HG03103 (cell line): ENCODE measurements at regions not wholly inside any gene's neighbourhood (a gene's known extent, or its start where the extent isn't known, plus 50 kb on each side); places are given as distances from the start of the nearest gene placed in this dataset.
"Not testable (repeated sequence)": the region's sequence is repeated elsewhere in the genome, so short reads cannot be mapped to it uniquely, and the experiment has no call there.

ENCODE experiments used
- ATAC-seq: cut with Tn5 transposase; IDR thresholded peaks from one replicate; pipeline ENCODE4 v1.9.1; 2021; ENCODE audit warnings: low read depth; ENCODE audit not compliant: unreplicated experiment

DNA sequence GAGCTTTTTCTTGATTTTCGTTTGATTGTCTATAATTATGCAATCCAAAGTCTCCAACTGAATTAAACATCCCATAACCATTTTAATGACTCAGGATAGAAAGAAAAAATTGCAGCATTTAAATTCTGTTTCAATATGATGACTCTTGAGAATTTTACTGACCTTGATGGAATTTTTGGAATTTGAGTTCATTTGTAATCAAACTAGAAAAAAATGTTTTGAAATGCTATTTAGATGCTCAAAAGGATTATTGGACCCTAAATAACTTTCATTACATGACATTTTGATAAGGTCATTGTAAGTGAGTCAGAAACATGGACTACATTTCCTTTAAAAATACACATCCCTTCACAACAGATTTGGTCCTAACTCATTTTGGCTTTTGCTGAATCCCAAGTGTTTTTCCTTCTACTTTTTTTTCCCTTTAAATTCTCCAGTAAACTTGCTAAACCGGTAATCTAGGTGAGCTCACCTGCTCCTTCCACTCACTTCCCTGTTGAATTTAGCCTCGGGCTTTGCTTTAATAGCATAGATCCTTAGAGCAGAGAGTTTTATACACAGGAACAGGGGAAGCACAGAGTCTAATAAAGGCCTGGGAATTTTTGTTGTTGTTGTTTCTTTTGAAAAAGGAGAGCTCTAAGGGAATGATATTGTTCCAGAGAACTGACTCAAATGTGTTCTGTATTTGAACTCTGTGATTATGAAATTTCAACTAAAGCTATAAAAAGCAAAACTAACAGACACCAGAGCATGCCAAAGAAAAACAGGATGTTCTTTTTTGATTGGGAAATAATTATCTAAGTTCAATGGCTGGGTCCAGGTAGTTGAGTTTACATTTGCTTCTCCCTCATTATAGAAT, 1088.2 kb upstream of the CITED2 start:
- ATAC-seq: no peak

DNA sequence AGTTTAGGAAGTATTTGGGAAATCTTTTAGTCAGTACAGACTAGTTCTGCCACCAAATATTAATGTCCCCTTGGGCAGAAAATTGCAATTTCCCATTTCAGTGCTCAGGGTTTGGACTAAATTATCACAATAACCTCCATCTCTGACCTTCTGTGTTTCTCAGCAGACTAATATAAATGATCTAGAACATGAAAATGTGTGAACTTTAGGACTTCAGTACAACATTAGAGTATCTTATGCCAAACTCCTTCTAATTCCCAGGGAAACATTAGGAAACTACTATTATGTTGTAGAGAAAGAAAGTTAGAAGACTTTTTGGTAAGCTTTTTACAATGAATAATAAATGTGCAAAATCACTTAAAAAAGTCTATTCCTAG, 1087.6 kb upstream of the CITED2 start:
- ATAC-seq: no peak

DNA sequence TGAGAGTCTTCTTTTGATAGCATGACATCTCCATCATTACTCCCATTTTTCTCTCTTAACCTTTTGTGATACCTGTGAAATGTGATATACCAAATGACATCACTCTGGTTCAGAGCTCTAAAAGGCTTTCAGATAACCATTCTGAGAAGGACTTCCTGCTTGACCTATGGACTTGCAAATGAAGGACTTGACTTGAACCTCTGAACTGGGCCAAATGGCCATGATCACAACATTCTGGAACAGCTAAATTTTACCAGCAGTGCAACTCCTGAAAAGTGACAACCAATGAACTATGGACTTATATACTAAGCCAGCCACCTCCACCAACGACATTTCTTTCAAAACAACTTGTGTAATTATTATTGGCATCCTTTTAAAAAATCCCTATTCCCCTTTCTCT, 1085.8 kb upstream of the CITED2 start:
- ATAC-seq: no peak

DNA sequence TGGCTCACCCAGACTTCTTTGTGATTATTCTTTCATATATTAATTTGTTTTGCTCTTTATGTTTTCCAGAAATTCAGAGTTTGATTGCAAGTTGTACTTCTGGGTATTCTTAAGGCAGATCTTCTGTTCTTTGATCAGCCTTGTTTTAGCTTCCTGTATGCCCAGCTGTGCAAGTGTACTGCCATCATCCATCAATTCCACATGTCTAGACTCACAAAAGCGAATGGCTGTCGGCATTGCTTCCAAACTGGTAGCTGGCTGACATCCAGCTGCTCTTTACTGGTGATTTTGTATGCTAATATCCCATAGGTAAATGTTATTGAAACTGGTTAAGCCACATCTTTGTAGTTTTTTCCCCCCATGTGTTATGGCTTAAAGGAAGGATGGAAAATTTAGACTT, 1084.8 kb upstream of the CITED2 start:
- ATAC-seq: no peak

DNA sequence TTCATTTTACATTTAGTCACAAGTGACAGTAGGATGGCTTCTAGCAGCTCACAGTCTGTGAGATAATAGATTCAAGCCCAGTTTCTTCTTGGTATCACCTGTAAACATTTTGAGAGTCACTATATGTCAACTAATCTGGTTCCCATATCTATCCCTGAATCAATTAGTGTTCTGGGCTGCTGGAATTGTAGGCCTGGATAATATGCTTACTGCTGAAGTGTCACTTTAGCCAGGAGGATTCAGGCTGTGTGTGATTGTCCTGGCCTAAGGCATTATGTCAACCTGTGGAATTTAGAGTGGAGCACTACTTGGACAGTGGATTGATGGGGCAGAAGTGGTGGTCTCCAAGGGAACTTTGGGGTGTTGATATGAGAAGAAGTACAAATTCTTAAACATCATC, 1071.8 kb upstream of the CITED2 start:
- ATAC-seq: no peak

DNA sequence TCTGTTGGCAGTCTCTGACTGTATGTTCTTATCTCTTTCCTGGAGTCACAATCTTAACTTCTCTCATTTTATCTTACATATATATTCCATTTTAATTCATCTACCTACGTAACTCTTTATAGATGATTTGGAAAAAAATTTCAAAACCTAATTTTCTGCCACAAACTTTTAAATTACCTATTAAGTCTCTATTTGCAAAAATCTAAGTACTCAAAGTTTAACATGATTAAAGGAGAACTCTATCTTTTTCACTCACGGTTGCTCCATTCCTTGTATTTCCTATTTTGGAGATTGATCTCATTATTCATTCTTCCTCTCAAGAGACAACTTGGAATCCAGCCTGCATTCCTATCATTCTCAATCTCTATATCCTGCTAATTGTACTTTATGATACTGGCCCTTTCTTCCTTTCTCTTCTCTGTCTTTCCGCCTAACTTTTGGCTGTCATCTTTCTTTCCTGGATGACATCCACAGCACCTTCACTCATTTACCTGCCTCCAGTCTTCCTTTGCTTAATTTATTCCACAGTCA, 1071.1 kb upstream of the CITED2 start:
- ATAC-seq: no peak

DNA sequence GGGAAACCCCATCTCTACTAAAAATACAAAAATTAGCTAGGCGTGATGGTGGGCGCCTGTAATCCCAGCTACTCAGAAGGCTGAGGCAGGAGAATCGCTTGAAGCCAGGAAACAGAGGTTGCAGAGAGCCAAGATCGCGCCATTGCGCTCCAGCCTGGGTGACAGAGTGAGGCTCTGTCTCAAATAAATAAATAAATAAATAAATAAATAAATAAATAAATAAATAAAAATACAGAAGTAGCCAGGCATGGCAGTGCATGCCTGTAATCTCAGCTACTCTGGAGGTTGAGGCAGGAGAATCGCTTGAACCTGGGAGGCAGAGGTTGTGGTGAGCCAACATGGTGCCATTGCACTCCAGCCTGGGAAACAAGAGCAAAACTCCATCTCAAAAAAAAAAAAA, 1068.7 kb upstream of the CITED2 start:
- not testable (repeated sequence) for ATAC-seq

DNA sequence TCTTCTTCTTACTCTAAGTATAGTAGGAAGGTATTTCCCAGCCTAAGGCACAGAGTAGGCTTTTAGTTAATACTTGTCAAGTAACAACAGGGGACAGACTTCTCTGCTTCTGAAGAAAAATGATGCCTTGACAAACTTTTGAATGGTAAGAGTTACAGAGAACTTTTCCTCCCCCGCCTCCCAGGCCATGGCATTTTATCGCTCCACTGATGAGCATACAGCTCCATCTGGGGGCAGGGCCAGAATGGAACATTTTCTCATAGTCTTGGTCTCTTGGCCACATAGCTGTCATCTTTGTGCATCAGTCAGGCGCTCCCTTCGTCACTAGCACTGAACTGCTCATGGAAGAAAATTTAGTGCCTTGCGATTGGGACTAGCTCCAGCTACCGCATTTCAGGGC, 1066.8 kb upstream of the CITED2 start:
- no peak for ATAC-seq

DNA sequence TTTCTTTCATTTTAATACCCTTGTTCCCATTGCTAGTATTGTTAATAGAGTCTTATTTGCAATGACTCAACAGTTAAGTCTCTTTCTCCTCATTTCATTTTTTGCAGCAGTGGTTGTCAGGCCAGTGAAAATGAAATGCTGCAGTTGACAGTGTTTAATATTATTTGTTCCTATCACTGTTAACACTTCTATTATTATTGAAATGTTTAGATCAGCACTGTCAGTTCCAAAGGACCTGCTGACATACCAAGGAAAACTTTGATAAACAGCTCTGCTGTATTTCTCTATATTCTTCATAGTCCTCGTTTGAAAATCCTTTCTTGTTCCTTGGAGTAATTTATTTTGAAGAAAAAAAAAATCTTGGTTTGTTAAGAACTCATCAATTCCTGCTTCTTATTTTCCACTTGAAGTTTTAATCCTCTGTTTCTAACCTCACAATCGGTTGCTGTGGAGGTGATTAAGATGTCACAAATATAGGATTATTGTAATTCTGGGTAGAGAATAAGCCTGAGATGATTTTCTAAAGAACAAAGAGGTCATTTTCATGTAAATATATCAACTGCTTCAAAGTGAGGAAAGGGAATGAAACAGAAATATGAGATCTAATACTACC, 1065.9 kb upstream of the CITED2 start:
- ATAC-seq: no peak

DNA sequence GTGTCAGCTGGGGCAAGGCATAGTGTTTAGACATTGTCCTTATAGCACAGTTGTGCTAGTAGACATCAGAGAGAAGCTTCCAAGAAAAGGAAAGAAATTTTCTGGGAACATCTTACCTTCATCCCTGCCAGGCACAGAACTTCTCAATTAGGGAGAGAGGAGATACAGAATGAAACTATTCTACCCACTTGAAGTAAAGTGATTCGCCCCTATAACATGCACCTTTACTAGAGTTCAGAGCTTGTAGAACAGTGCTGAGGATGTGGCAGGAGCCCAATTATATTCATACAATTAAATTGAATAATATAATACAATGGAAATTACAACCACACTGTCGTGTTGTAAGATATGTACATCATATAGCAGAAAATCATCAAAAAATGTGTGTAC, 1063.9 kb upstream of the CITED2 start:
- ATAC-seq: no peak

DNA sequence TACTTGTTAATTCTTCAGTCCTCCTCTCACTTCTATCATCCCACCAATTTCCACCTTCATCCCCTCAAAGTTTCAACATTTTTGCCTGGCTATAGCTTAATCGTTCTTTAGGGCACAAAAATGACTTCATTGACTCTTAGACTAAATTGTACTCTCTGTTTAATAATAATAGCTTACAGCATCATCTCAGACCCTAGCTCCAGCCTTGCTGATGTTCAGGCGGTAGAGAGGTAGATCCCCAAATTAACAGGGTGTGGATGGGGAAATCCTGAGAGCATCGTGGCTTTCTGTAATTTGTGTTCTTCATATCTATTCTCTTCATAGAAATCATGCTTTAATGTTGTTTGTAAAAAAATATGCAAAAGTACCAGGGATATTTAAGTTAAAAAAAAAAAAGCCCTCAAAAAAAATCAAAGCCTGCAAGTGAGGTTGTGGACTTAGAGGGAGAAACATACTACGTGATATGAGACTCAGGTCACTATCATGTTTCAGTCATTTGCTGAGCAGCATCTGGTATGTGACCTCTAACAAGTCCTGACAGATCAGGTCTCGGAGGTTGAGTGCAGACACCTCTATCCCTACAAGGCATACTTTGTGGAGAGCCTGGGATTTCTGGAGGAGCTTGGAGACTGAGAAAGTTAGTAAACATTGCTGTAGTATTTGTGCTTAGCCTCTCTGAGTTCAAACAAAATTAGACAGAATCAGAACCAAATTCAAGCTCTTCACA, 1063.3 kb upstream of the CITED2 start:
- ATAC-seq: no peak

DNA sequence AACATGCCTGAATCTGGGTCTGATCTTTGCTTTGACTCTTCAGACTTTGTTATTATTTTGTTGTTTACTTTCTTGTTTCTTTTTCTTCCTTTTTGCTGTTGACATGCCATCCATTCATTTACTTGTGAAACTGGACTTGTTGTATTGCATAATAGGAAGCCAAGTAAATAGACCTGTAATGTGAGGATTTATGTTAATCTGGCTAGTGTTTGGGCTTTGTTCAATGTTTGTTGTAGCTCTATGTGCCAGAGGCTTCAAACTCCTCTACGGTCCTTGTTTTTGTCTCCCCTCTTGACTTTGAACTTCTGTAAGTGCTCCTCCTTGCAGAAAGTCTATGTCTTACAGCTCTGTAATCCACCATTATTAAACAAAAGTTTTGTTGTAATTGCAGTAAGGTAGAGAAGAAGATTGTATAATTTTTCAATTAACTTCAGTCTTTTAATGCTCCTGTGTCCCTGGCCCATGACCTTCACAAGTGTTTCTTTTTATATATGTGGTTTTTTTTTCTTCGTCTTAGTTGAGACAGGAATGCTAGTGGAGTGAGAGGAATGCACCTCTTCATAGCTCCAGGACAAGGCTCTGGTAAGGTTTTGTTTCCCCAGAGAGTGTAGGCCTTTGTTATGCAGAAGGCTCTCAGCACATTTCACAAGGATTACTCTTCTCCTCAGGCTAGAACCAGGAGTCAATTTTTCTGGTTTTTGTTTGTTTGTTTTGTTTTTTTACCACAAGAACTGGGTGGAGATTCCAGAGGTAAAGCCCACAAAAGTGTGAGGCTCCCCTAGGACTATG, 1061.8 kb upstream of the CITED2 start:
- no peak for ATAC-seq

DNA sequence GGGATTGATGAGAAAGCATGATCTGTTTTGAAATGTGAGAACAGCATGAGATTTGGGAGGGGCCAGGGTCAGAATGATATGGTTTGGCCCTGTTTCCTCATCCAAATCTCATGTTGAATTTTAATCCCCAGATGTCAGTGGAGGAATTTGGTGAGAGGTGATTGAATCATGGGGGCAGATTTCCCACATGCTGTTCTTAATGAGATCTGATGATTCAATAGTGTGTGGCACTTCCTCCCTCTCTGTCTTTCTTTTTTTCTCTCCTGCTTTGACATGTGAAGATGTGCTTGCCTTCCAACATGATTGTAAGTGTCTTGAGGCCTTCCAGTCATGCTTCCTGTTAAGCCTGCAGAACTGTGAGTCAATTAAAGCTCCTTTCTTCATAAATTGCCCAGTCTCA, 1060.3 kb upstream of the CITED2 start:
- no peak for ATAC-seq

DNA sequence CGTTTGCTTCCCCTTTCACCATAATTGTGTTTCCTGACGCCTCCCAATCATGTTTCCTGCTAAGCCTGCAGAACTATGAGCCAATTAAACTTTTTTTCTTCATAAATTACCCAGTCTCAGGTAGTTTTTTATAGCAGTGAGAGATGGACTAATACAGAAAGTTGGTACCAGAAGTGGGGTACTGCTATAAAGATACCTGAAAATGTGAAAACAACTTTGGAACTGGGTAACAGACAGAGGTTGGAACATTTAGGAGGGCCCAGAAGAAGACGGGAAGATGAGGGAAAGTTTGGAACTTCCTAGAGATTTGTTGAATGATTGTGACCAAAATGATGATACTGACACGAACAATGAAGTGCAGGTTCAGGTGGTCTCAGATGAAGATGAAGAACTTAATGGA, 1058.6 kb upstream of the CITED2 start:
- ATAC-seq: no peak

DNA sequence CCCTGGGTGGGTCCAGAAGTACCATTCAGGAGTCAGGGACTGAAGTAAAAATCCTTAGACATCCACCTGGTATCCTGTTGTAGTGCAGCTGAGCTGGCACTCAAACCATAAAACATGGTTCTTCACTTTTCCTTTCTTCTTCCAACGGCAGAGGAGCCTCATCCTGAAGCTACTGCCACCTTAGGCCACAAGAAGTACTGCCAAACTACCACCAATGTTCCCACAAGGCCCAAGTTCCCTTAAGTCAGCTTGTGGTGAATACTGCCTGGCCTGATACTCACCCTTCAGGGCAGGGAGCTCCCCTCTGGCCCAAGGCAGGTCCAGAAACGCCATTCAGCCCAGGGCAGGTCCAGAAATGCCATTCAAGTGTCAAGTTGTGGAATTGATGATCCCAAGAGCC, 1053.4 kb upstream of the CITED2 start:
- ATAC-seq: no peak

DNA sequence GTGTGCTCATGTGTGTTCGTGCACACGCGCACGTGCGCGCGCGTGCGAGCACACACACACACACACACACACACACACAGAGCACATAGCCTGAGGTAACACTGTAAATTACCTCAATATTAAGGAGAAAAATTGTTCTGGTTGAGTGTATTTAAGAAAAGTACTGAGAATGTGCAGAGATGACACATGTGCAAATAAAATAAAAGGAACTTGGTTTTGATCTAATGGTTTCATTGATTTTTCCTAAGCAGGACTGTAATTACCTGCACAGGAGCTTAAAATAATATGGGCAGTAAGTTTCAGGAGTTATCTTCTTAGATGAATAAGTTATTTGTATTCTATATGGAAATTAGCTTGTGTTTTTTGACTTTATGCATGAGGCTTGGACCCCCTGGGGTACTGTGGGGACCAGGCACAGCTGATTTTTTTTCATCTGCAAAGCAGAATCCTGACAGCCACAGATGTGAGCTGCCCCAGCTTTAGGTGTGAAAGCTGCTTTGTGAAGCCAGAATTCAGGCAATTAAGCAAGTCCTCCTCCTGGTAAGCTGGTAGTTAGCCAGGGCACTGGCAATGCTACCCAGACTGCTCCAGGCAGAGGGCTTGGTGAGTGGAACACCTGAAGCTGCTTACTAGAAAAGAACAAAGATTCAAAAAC, 1040.6 kb upstream of the CITED2 start:
- no peak for ATAC-seq

DNA sequence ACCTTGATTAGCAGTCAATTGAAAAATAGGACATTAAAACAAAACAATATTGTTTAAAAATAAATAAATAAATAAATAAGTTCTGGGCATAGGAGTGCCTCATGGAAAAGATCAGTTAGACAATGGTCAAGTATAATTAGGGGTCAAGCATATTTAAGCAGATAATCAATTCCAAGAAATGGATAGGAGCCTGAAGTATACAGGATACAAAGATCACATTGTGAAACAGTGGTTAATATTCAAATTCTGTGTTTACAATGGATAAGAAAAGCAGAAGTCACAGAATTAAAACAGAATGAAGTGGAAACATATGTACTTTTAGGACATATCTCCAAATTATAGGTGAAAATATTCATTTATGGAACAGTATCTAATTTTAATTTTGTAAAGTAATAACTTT, 1028.6 kb upstream of the CITED2 start:
- no peak for ATAC-seq

DNA sequence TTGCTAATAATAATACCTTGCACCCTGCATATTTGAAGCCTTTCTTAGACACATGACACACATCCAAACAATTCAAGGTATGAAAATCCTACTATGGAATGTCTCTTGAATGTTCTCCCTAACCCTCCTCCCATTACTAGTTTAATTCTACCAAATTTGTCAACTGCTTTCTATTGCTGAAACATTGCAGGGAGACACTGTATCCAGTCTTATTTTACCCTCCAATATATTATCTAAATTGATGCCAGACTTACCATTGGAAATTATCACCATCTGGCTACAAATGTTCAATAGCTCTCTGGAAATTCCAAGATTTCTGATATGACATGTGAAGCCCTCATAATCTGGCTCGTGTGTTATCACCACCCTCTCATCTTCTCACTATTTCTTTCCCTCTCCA, 1027.3 kb upstream of the CITED2 start:
- no peak for ATAC-seq

DNA sequence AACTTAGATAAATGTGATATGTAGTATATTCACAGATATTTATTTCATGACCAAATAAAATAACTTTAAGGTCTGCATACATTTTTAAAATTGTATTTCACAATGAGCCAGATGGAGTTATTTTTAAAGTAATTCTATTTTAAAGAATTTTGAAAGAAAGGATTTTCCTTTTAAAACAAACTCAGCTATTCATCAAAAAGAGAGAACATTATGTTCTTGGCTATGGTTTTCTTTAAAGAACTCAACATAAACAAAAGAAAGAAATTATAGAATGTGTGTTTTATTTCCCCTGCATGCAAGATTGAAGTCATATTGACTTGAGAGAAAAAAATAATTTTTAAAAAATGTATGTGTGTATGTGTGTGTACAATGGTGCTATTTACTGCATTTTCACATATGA, 1023.6 kb upstream of the CITED2 start:
- ATAC-seq: no peak

DNA sequence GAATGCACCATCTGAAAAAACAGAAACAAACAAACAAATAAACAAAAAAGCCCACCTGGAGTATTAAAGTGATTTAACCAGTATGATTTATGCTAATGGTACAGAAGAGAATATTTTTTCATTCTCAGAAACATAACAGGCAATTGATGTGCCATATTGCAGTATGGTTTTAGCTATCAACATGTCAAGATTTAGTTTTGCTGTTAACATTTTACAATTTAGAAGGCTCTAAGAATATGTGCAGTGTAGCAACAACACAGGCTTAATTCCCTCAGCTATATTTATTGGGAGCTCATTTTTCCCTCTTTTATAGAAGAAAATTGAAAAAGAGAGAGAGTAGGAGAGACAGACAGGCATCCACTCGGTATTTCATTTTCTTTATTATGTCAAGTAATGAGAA, 1022.7 kb upstream of the CITED2 start:
- no peak for ATAC-seq
